ENCODE measurements at regions not wholly inside any gene's neighbourhood (a gene's known extent, or its start where the extent isn't known, plus 50 kb on each side); places are given as distances from the start of the nearest gene placed in this dataset.
A peak's percentile ranks its signal among the peaks of the same experiment; 100 is the strongest.

DNA sequence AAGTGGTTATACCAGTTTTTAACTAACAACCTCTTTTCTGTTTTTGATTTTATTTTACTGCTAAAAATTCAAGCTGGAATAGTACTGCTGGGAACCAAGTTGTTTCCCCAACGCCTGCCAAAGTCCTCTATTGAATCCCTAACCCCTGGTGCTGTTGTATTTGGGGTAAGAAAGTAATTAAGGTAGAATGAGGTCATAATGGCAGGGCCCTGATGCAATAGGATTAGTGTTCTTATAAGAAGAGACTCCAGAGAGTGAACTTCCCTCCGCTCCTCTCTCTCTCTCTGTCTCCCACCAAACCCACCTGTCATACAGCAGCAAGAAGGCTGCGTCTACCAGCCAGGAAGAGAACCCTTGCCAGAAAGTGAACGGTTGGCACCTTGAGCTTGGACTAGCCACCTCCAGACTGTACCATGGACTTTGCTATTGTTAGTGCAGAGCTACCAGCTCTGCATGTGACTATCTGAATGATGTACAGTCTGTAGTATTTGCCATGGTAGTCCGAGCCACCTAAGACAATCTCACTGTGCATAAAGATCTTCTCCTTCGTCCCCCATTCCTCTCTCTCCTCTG, 86.5 kb upstream of the KLF6 start:
- no peaks in the 10 kb centered on the region for H3K36me3 ChIP-seq (ENCODE audit: insufficient read depth, low read length)
- no peaks in the 10 kb centered on the region for H3K9me3 ChIP-seq (replicated peaks; ENCODE audit: low read length)
- no peaks in the 10 kb centered on the region for H3K27me3 ChIP-seq (ENCODE audit: control insufficient read depth, insufficient read depth, low read length)
- H3K4me1 ChIP-seq (ENCODE audit: control insufficient read depth, insufficient read depth, low read length): peaks cover 40% of the 10 kb centered on the region
- H3K9ac ChIP-seq (ENCODE audit: low read depth, low read length): no peak overlapping the region
- no peak overlapping the region for H3K4me2 ChIP-seq (ENCODE audit: low read length)
- H3K4me3 ChIP-seq (ENCODE audit: low read length): no peak overlapping the region

DNA sequence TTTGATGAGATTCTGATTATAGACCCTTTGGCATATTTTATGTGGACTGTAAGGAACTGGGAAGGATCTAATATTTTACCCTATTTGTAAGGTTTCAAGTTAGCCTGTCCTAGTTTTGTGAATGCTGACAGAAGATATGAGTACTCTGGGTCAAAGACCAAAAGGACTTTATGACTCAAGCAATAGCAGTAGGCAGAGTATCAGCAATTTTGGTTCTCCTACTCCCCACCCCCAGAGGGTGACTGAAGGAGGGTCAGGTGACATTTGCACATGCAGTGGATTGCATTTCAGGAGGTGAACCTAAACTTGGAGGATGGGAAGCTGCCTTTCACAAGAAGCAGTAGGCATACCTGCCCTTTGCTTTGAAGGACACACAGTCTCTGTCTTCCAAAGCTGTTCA, 84.0 kb upstream of the KLF6 start:
- H3K9me3 ChIP-seq (replicated peaks; ENCODE audit: low read length): no peaks in the 10 kb centered on the region
- H3K4me2 ChIP-seq (ENCODE audit: low read length): no peak overlapping the region
- no peak overlapping the region for H3K4me3 ChIP-seq (ENCODE audit: low read length)
- no peak overlapping the region for H3K9ac ChIP-seq (ENCODE audit: low read depth, low read length)
- no peaks in the 10 kb centered on the region for H3K36me3 ChIP-seq (ENCODE audit: insufficient read depth, low read length)
- H3K4me1 ChIP-seq (ENCODE audit: control insufficient read depth, insufficient read depth, low read length): peaks cover 29% of the 10 kb centered on the region
- H3K27me3 ChIP-seq (ENCODE audit: control insufficient read depth, insufficient read depth, low read length): no peaks in the 10 kb centered on the region

DNA sequence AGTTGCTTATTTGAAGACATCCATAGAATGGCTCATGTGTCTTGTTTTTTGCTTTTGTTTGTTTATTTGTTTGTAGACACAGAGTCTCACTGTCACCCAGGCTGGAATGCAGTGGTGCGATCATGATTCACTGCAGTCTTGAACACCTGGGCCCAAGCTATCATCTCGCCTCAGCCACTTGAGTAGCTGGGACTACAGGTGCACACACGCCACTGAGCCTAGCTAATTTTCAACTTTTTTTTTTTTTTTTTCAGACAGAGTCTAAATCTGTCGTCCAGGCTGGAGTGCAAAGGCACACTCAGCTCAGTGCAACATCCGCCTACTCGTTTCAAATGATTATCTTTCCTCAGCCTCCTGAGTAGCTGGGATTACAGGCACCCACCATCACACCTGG, 83.3 kb upstream of the KLF6 start:
- H3K9ac ChIP-seq (ENCODE audit: low read depth, low read length): no peak overlapping the region
- no peaks in the 10 kb centered on the region for H3K36me3 ChIP-seq (ENCODE audit: insufficient read depth, low read length)
- H3K4me2 ChIP-seq (ENCODE audit: low read length): no peak overlapping the region
- no peaks in the 10 kb centered on the region for H3K27me3 ChIP-seq (ENCODE audit: control insufficient read depth, insufficient read depth, low read length)
- H3K4me3 ChIP-seq (ENCODE audit: low read length): no peak overlapping the region
- H3K9me3 ChIP-seq (replicated peaks; ENCODE audit: low read length): no peaks in the 10 kb centered on the region
- H3K4me1 ChIP-seq (ENCODE audit: control insufficient read depth, insufficient read depth, low read length): peaks cover 26% of the 10 kb centered on the region

DNA sequence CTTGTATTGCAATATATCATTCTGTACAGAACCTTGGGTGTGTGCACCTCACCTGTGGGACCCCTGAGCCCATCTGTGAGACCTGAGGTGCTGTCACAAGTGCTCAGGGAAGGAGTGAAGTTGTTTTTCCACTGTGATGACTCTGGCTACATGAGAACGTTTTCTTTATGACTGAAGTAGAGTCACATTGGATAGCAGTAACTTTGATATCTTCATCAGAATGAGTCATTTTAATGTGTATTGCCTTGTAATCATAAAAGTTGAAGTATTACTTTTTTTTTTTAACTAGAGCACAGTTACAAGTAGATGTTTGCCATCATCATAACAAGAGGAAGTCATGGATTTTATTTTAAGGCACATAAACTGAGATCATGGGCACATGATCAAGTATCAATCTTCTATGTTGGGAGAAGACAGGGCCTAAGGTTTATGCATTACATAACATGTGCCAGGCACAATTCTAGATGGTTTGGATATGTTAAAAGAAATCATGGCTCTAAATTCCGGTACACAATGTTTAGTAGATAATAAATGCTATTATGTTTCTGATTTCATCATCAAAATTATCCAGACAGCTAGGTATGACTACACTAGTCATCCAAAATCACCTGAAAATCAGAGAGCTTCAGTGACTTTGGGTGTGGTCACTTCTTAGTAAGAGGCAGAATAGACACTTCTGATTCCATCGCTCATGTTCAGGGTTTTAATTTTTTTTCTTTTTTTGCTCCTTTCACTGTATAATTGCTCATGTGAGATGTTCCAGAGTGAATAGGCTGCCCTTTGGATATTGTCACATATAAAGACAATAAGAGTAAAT, 82.7 kb upstream of the KLF6 start:
- no peaks in the 10 kb centered on the region for H3K27me3 ChIP-seq (ENCODE audit: control insufficient read depth, insufficient read depth, low read length)
- peaks cover 26% of the 10 kb centered on the region for H3K4me1 ChIP-seq (ENCODE audit: control insufficient read depth, insufficient read depth, low read length)
- H3K9me3 ChIP-seq (replicated peaks; ENCODE audit: low read length): no peaks in the 10 kb centered on the region
- H3K4me2 ChIP-seq (ENCODE audit: low read length): no peak overlapping the region
- no peaks in the 10 kb centered on the region for H3K36me3 ChIP-seq (ENCODE audit: insufficient read depth, low read length)
- H3K9ac ChIP-seq (ENCODE audit: low read depth, low read length): peak overlapping the region; percentile 22
- H3K4me3 ChIP-seq (ENCODE audit: low read length): no peak overlapping the region

DNA sequence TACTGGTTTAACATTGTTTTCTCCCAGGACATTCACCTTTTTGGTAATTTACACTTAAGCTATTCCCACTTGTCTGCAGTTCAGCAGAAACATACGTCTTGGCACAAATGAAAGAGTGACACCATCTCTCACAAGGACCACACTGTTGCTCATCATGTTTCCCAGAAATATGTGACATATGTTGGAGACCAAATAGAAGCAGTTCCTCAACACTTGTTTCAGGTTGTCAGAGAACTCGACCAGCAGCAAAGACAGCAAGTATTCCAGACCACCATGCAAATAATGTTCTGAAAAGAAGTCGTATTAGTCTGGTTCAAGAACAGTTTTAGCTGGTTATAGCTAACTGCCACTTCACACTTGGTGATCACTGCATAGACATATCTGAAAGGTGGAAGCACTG, 81.3 kb upstream of the KLF6 start:
- H3K9ac ChIP-seq (ENCODE audit: low read depth, low read length): no peak overlapping the region
- no peaks in the 10 kb centered on the region for H3K9me3 ChIP-seq (replicated peaks; ENCODE audit: low read length)
- H3K36me3 ChIP-seq (ENCODE audit: insufficient read depth, low read length): no peaks in the 10 kb centered on the region
- H3K4me2 ChIP-seq (ENCODE audit: low read length): no peak overlapping the region
- H3K27me3 ChIP-seq (ENCODE audit: control insufficient read depth, insufficient read depth, low read length): no peaks in the 10 kb centered on the region
- no peak overlapping the region for H3K4me3 ChIP-seq (ENCODE audit: low read length)
- H3K4me1 ChIP-seq (ENCODE audit: control insufficient read depth, insufficient read depth, low read length): peaks cover 29% of the 10 kb centered on the region

GRCh38 chr10:3865565-3865964, 80.6 kb upstream of the KLF6 start:
- Histone ChIP-seq H3K27me3 (ENCODE audit: control insufficient read depth, insufficient read depth, low read length) (no peaks in the 10 kb centered on the region), H3K9me3 (replicated peaks; ENCODE audit: low read length) (no peaks in the 10 kb centered on the region), H3K4me2 (ENCODE audit: low read length) (no peak overlapping the region), H3K9ac (ENCODE audit: low read depth, low read length) (no peak overlapping the region), H3K36me3 (ENCODE audit: insufficient read depth, low read length) (no peaks in the 10 kb centered on the region), H3K4me3 (ENCODE audit: low read length) (no peak overlapping the region), H3K4me1 (ENCODE audit: control insufficient read depth, insufficient read depth, low read length) (peaks cover 37% of the 10 kb centered on the region)

DNA sequence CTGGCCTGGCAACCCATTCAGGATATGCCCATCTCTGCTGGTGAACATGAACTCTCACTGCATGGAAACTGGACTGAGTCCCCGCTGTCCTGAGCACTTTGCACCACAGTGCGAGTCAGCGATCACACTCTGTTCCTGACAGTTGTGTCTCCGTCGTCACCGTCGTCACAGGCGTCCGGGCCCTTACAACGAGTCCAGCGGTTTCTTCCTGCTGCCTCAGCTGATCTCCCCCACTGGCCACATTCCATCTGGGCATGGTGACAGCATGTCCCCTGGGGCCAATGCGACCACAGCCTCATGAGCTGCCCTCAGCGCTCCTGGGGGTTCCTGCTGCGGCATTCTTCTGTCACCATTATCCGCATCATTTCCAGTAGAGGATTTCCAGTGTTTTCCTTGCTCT, 76.8 kb upstream of the KLF6 start:
- Histone ChIP-seq H3K4me2 (ENCODE audit: low read length) (no peak overlapping the region), H3K9ac (ENCODE audit: low read depth, low read length) (no peak overlapping the region)

DNA sequence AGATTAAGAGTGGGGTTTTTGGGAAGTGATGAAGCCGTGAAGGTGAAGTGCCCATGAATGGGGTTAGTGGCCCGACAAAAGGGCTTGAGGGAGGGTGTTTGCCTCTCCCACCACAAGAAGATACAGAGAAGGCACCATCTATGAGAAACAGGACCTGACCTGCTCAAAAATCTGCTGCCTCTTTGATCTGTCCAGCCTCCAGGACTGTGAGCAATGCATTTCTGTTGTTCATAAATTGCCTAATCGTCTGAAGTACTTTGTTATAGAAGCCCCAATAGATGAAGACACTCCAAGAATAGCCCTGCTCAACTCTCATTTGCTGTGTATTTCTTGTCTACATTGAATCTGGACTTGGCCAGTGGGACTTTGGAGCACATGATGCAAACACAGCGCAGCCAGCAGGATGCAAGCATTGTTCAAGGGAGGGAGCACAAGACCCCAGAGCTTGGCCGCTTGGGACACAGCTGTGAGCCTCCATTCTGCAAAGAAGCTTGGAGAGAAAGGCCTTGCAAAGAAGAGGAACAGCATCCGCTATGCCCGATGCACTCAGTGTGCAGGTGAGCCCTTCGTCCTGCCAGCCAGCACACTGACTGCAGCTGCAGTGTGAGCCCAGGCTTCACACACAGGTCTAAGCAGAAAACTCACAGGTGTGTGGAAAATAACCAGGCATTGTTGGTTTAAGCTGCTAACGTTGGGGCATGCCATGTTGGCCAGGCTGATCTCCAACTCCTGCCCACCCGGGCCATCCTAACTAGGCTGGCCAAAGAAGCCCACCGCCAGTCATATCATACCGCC, 73.2 kb upstream of the KLF6 start:
- Histone ChIP-seq H3K4me1 (ENCODE audit: control insufficient read depth, insufficient read depth, low read length) (peaks cover 22% of the 10 kb centered on the region), H3K9ac (ENCODE audit: low read depth, low read length) (no peak overlapping the region), H3K4me3 (ENCODE audit: low read length) (no peak overlapping the region), H3K36me3 (ENCODE audit: insufficient read depth, low read length) (no peaks in the 10 kb centered on the region), H3K9me3 (replicated peaks; ENCODE audit: low read length) (no peaks in the 10 kb centered on the region), H3K4me2 (ENCODE audit: low read length) (no peak overlapping the region), H3K27me3 (ENCODE audit: control insufficient read depth, insufficient read depth, low read length) (no peaks in the 10 kb centered on the region)

More for the DNA sequence above, 76.8 kb upstream of the KLF6 start:
- no peak overlapping the region for H3K4me3 ChIP-seq (ENCODE audit: low read length)
- no peaks in the 10 kb centered on the region for H3K9me3 ChIP-seq (replicated peaks; ENCODE audit: low read length)
- H3K4me1 ChIP-seq (ENCODE audit: control insufficient read depth, insufficient read depth, low read length): peaks cover 13% of the 10 kb centered on the region
- H3K36me3 ChIP-seq (ENCODE audit: insufficient read depth, low read length): no peaks in the 10 kb centered on the region
- H3K27me3 ChIP-seq (ENCODE audit: control insufficient read depth, insufficient read depth, low read length): no peaks in the 10 kb centered on the region

- Histone ChIP-seq H3K27me3 (ENCODE audit: control insufficient read depth, insufficient read depth, low read length) (no peaks in the 10 kb centered on the region), H3K9ac (ENCODE audit: low read depth, low read length) (no peak overlapping the region), H3K36me3 (ENCODE audit: insufficient read depth, low read length) (no peaks in the 10 kb centered on the region), H3K4me1 (ENCODE audit: control insufficient read depth, insufficient read depth, low read length) (peaks cover 31% of the 10 kb centered on the region), H3K4me2 (ENCODE audit: low read length) (no peak overlapping the region), H3K4me3 (ENCODE audit: low read length) (no peak overlapping the region), H3K9me3 (replicated peaks; ENCODE audit: low read length) (no peaks in the 10 kb centered on the region)
These were observed 72.3 kb upstream of the KLF6 start for GRCh38 chr10:3857318-3857717.

DNA sequence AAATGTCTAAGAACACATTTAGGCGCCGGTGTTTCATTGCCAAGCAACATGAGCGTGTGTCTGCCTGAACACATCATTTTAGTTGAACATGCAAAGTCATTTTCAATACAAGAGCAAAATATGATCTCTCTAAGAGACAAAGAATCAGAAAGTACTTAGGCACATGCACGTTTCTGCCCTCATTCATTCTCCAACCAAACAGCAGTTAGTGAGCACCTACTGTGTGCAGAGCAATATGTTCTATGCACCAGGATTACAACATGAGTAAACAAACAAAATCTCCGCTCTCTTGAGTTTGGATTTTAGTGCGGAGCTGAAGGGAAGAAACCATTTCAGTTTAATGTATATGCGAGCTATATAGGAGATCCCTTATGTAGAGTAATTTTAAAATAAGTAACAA, 71.6 kb upstream of the KLF6 start:
- Histone ChIP-seq H3K4me2 (ENCODE audit: low read length) (no peak overlapping the region), H3K4me3 (ENCODE audit: low read length) (no peak overlapping the region), H3K27me3 (ENCODE audit: control insufficient read depth, insufficient read depth, low read length) (no peaks in the 10 kb centered on the region), H3K9me3 (replicated peaks; ENCODE audit: low read length) (no peaks in the 10 kb centered on the region), H3K36me3 (ENCODE audit: insufficient read depth, low read length) (no peaks in the 10 kb centered on the region), H3K9ac (ENCODE audit: low read depth, low read length) (no peak overlapping the region), H3K4me1 (ENCODE audit: control insufficient read depth, insufficient read depth, low read length) (peaks cover 37% of the 10 kb centered on the region)

DNA sequence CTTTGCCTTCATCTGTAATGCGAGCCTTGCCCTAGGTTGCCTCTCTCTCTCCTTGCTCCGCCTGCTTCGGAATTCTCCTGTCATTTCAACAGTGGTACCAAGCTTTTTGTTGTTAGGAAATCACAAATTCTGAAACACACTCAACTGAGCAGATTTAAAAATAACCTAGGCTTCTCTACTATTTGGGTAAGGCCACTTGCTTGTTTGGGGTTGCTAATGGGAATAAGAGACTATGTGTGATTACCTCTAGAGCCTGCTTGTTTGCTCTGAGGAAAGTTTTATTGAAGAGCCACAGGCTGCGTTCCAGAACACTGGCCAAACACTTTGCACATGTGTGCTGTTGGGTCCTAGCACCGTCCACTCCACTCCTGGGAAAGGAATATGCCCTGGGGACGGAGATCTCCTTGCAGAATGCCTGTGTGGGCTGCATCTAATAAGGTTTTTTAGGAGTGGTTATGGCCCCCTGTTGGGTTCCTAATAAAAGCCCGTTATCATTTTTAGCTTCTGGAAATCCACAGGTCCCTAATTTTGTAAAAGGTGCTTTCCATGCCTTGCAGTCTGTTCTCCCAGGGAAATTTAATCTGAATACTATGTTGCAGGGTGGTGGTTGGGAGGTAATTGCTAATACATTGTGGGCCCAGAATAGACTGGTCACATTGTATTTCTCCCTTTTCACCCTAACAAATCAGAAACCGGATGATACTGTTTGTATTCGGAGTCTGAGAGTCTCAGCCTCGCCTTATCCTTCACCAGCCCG, 68.7 kb upstream of the KLF6 start:
- no peaks in the 10 kb centered on the region for H3K27me3 ChIP-seq (ENCODE audit: control insufficient read depth, insufficient read depth, low read length)
- H3K9me3 ChIP-seq (replicated peaks; ENCODE audit: low read length): no peaks in the 10 kb centered on the region
- H3K4me3 ChIP-seq (ENCODE audit: low read length): no peak overlapping the region
- H3K9ac ChIP-seq (ENCODE audit: low read depth, low read length): peak overlapping the region; percentile 77
- peaks cover 47% of the 10 kb centered on the region for H3K4me1 ChIP-seq (ENCODE audit: control insufficient read depth, insufficient read depth, low read length)
- H3K4me2 ChIP-seq (ENCODE audit: low read length): no peak overlapping the region
- H3K36me3 ChIP-seq (ENCODE audit: insufficient read depth, low read length): no peaks in the 10 kb centered on the region

All from skeletal muscle satellite cell (primary cell).